K562 (cell line): ENCODE measurements at regions not wholly inside any gene's neighbourhood (a gene's known extent, or its start where the extent isn't known, plus 50 kb on each side); places are given as distances from the start of the nearest gene placed in this dataset.

Experiments
- BRD9 ChIP-seq: fragments of 450-650 bp; IDR thresholded peaks from 2 replicates; pipeline ENCODE4 v1.6.1; 2018; ENCODE audit warnings: low read depth; ENCODE audit not compliant: partially characterized antibody
- CREB1 ChIP-seq, 2 experiments: sonication (generic) in 1 of 2; formaldehyde crosslinking in 1 of 2; IDR thresholded peaks; 2 replicates each; pipeline versions ENCODE4 v1.6.1 to v1.8.0; 2012 to 2022; ENCODE audit warnings: inconsistent platforms in 1 of 2, mild to moderate bottlenecking in 1 of 2, missing genetic modification reagents in 1 of 2, moderate library complexity in 1 of 2
- GTF2E2 ChIP-seq: fragments of 200-800 bp; sonication (Bioruptor generic); IDR thresholded peaks from 2 replicates; pipeline ENCODE4 v1.6.1; 2016; ENCODE audit warnings: missing genetic modification characterization, missing compliant biosample characterization
- HDAC2 ChIP-seq: fragments of 450-650 bp; IDR thresholded peaks from 2 replicates; pipeline ENCODE4 v1.6.1; 2016; ENCODE audit warnings: mild to moderate bottlenecking
- MIER1 ChIP-seq: fragments of 450-650 bp; IDR thresholded peaks from 2 replicates; pipeline ENCODE4 v1.6.1; 2016; ENCODE audit warnings: antibody characterized with exemption, mild to moderate bottlenecking, low read depth
- NFRKB ChIP-seq: fragments of 450-650 bp; IDR thresholded peaks from 2 replicates; pipeline ENCODE4 v1.6.1; 2016; ENCODE audit warnings: low read depth
- SIX5 ChIP-seq, 2 experiments: IDR thresholded peaks; 2 replicates each; pipeline ENCODE4 v1.6.1; 2011; ENCODE audit warnings: low read length in 2 of 2, borderline replicate concordance in 1 of 2, low read depth in 1 of 2, mild to moderate bottlenecking in 1 of 2, moderate library complexity in 1 of 2; ENCODE audit not compliant: insufficient read depth in 1 of 2
- ZNF197 ChIP-seq: fragments of 200-800 bp; sonication (Bioruptor generic); IDR thresholded peaks from 2 replicates; pipeline ENCODE4 v1.6.1; 2016; ENCODE audit warnings: low read depth, missing genetic modification characterization, missing compliant biosample characterization
- TF ChIP-seq, protein P1 (sequence below), 3 experiments: fragments of 200-800 bp in 1 of 3; fragments of 250-450 bp in 1 of 3; fragments of 450-650 bp in 1 of 3; sonication (Bioruptor Pico) in 1 of 3; sonication (Bioruptor generic) in 1 of 3; formaldehyde crosslinking in 1 of 3; IDR thresholded peaks; 2 replicates each; pipeline versions ENCODE4 v1.6.1 to v1.8.0; 2016 to 2022; ENCODE audit warnings: mild to moderate bottlenecking in 2 of 3, missing genetic modification characterization in 2 of 3, missing compliant biosample characterization in 1 of 3, moderate library complexity in 1 of 3
- TF ChIP-seq, protein P2 (sequence below): sonication (generic); formaldehyde crosslinking; IDR thresholded peaks from 2 replicates; pipeline ENCODE4 v1.8.1; 2023; ENCODE audit warnings: mild to moderate bottlenecking, missing genetic modification reagents, moderate library complexity
- TF ChIP-seq, protein P3 (sequence below): fragments of 150-350 bp; conservative IDR thresholded peaks from 2 replicates; pipeline ENCODE4 v1.6.1; 2014; ENCODE audit warnings: low read length
- TF ChIP-seq, protein P4 (sequence below): fragments of 450-650 bp; IDR thresholded peaks from 2 replicates; pipeline ENCODE4 v1.6.1; 2016; ENCODE audit warnings: missing biosample characterization, missing genetic modification characterization
- TF ChIP-seq, protein P5 (sequence below): fragments of 450-650 bp; IDR thresholded peaks from 2 replicates; pipeline ENCODE4 v1.6.1; 2017; ENCODE audit warnings: antibody characterized with exemption, mild to moderate bottlenecking

DNA sequence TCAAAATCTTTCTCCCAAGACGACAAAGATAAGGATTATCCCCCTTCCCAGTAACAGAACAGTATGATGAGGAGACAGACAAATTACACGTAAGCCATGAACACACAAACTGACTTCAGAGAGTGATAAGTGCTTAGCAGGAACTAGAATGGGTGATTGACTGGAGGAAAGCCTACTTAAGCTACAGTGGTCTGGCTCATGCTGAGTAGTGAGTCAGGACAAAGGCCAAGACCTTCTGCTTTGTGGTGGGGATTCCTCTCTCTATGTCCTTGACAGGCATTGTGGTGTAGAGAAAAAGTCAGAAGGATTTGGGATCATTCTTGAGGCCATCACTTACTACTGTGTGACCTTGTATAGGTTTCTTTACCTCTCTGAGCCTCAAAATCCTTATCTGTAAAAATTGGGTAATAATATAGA is 381.9 kb upstream of the CCL2 start (continued):
- TF ChIP-seq, protein P1, sequence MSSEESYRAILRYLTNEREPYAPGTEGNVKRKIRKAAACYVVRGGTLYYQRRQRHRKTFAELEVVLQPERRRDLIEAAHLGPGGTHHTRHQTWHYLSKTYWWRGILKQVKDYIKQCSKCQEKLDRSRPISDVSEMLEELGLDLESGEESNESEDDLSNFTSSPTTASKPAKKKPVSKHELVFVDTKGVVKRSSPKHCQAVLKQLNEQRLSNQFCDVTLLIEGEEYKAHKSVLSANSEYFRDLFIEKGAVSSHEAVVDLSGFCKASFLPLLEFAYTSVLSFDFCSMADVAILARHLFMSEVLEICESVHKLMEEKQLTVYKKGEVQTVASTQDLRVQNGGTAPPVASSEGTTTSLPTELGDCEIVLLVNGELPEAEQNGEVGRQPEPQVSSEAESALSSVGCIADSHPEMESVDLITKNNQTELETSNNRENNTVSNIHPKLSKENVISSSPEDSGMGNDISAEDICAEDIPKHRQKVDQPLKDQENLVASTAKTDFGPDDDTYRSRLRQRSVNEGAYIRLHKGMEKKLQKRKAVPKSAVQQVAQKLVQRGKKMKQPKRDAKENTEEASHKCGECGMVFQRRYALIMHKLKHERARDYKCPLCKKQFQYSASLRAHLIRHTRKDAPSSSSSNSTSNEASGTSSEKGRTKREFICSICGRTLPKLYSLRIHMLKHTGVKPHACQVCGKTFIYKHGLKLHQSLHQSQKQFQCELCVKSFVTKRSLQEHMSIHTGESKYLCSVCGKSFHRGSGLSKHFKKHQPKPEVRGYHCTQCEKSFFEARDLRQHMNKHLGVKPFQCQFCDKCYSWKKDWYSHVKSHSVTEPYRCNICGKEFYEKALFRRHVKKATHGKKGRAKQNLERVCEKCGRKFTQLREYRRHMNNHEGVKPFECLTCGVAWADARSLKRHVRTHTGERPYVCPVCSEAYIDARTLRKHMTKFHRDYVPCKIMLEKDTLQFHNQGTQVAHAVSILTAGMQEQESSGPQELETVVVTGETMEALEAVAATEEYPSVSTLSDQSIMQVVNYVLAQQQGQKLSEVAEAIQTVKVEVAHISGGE (CRISPR knock-in tag; IDR thresholded peaks at IDR 0.05) = no peak
- TF ChIP-seq SIX5 (IDR thresholded peaks at IDR 0.05; ENCODE audit: borderline replicate concordance in 1 of 2, insufficient read depth in 1 of 2, low read depth in 1 of 2, low read length in 2 of 2) = no peak
- TF ChIP-seq, protein P2, sequence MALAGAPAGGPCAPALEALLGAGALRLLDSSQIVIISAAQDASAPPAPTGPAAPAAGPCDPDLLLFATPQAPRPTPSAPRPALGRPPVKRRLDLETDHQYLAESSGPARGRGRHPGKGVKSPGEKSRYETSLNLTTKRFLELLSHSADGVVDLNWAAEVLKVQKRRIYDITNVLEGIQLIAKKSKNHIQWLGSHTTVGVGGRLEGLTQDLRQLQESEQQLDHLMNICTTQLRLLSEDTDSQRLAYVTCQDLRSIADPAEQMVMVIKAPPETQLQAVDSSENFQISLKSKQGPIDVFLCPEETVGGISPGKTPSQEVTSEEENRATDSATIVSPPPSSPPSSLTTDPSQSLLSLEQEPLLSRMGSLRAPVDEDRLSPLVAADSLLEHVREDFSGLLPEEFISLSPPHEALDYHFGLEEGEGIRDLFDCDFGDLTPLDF (CRISPR knock-in tag) = no peak
- TF ChIP-seq CREB1 (IDR thresholded peaks at IDR 0.05) = 0 out of 2 replicates have a peak, but pooled peaks have one; percentile 22
- TF ChIP-seq CREB1 (CRISPR knock-in tag; IDR thresholded peaks at IDR 0.05) = no peak
- no peak for TF ChIP-seq GTF2E2 (tag)
- TF ChIP-seq HDAC2 = peak; percentile 66; the same call in 1 of the 2 replicates
- TF ChIP-seq NFRKB = 0 out of 2 replicates have a peak, but pooled peaks have one; percentile 66
- TF ChIP-seq ZNF197 (CRISPR knock-in tag) = no peak
- TF ChIP-seq, protein P3, sequence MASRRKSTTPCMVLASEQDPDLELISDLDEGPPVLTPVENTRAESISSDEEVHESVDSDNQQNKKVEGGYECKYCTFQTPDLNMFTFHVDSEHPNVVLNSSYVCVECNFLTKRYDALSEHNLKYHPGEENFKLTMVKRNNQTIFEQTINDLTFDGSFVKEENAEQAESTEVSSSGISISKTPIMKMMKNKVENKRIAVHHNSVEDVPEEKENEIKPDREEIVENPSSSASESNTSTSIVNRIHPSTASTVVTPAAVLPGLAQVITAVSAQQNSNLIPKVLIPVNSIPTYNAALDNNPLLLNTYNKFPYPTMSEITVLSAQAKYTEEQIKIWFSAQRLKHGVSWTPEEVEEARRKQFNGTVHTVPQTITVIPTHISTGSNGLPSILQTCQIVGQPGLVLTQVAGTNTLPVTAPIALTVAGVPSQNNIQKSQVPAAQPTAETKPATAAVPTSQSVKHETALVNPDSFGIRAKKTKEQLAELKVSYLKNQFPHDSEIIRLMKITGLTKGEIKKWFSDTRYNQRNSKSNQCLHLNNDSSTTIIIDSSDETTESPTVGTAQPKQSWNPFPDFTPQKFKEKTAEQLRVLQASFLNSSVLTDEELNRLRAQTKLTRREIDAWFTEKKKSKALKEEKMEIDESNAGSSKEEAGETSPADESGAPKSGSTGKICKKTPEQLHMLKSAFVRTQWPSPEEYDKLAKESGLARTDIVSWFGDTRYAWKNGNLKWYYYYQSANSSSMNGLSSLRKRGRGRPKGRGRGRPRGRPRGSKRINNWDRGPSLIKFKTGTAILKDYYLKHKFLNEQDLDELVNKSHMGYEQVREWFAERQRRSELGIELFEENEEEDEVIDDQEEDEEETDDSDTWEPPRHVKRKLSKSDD = no peak
- TF ChIP-seq BRD9 = peak; percentile 18
- TF ChIP-seq, protein P4, sequence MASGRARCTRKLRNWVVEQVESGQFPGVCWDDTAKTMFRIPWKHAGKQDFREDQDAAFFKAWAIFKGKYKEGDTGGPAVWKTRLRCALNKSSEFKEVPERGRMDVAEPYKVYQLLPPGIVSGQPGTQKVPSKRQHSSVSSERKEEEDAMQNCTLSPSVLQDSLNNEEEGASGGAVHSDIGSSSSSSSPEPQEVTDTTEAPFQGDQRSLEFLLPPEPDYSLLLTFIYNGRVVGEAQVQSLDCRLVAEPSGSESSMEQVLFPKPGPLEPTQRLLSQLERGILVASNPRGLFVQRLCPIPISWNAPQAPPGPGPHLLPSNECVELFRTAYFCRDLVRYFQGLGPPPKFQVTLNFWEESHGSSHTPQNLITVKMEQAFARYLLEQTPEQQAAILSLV (tag) = no peak
- no peak for TF ChIP-seq MIER1
- TF ChIP-seq, protein P5, sequence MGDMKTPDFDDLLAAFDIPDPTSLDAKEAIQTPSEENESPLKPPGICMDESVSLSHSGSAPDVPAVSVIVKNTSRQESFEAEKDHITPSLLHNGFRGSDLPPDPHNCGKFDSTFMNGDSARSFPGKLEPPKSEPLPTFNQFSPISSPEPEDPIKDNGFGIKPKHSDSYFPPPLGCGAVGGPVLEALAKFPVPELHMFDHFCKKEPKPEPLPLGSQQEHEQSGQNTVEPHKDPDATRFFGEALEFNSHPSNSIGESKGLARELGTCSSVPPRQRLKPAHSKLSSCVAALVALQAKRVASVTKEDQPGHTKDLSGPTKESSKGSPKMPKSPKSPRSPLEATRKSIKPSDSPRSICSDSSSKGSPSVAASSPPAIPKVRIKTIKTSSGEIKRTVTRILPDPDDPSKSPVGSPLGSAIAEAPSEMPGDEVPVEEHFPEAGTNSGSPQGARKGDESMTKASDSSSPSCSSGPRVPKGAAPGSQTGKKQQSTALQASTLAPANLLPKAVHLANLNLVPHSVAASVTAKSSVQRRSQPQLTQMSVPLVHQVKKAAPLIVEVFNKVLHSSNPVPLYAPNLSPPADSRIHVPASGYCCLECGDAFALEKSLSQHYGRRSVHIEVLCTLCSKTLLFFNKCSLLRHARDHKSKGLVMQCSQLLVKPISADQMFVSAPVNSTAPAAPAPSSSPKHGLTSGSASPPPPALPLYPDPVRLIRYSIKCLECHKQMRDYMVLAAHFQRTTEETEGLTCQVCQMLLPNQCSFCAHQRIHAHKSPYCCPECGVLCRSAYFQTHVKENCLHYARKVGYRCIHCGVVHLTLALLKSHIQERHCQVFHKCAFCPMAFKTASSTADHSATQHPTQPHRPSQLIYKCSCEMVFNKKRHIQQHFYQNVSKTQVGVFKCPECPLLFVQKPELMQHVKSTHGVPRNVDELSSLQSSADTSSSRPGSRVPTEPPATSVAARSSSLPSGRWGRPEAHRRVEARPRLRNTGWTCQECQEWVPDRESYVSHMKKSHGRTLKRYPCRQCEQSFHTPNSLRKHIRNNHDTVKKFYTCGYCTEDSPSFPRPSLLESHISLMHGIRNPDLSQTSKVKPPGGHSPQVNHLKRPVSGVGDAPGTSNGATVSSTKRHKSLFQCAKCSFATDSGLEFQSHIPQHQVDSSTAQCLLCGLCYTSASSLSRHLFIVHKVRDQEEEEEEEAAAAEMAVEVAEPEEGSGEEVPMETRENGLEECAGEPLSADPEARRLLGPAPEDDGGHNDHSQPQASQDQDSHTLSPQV = peak; percentile 80
